DLD1 (cell line): ENCODE measurements at regions not wholly inside any gene's neighbourhood (a gene's known extent, or its start where the extent isn't known, plus 50 kb on each side); places are given as distances from the start of the nearest gene placed in this dataset.

Experiments
- in situ Hi-C: cut with HindIII; loops from 2 replicates; pipeline ENCODE4 v1.10.0; 2017; ENCODE audit warnings: low sequenced_read_pairs

DNA sequence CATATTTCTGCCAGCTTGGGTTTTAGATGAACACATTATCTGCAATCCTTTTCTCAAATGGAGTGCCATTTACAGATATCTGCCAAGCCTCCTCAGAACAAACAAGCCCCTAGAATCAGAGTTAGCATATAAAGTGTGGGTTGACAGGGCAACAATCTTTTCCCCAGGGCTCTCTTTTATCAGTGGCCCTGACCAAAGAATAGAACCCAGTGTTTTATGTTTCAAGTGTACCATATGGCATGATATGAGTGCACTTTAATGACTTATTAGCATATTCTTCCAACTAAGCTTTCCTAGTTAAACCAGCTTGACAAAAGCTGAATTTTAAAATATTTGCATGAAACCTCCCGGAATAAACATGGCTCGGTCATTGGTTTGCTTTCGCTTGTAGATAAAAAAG, 57.3 kb downstream of the EVX1 start:
- in situ Hi-C loops, result loop anchor here (5.0 kb wide), 2 partner anchors 38 to 97 kb away; no protein-coding TSS in a partner anchor

- in situ Hi-C loops, result loop anchor here (5.0 kb wide), 2 partner anchors 38 to 97 kb away; no protein-coding TSS in a partner anchor
Observed at GRCh38 chr7:27300421-27300820, 57.8 kb downstream of the EVX1 start.

- in situ Hi-C loops, result loop anchor here (5.0 kb wide), 2 partner anchors 40 to 95 kb away; no protein-coding TSS in a partner anchor
Observed at GRCh38 chr7:27302590-27302989, 60.0 kb downstream of the EVX1 start.

DNA sequence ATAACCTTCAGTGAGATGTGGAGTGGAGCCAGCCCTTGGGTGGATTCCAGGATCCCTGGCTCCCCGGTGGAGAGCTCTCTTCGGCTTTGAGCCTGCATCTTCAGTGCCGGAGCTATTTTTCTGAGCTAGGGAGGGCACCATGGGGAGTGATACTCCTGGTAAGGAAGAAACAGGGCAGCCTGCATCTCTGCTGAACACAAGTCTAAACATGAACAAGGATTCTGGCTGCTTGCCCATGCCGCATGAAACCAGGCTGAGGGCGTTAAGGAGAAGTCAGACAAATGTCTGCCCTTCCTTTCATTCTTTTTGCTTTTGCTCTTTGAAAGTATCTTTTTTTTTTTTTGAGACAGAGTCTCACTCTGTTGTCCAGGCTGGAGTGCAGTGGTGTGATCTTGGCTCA, 60.4 kb downstream of the EVX1 start:
- in situ Hi-C loops, result loop anchor here (5.0 kb wide), 2 partner anchors 41 to 94 kb away; no protein-coding TSS in a partner anchor

GRCh38 chr7:27305854-27306253, 63.3 kb downstream of the EVX1 start:
- in situ Hi-C loops, result no loop called here

DNA sequence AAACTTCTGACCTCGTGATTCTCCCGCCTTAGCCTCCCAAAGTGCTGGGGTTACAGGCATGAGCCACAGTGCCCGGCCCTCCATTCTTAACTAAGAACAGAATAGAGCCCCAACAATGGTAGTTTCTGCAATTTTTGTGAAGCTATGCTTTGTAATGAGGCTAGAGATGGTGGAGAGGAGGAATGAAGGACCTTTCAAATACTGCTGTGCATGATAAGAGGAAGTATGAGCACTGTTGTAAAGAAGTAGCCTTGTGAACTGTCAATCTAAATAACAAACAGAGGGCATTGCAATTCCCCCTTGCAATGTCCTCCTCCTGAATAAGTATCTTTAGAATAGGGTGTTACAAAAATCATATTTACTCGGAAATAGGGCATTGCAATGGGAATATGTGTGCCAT, 70.2 kb downstream of the EVX1 start:
- in situ Hi-C loops, result no loop called here

GRCh38 chr7:27314111-27314510, 71.5 kb downstream of the EVX1 start:
- in situ Hi-C loops, result no loop called here

DNA sequence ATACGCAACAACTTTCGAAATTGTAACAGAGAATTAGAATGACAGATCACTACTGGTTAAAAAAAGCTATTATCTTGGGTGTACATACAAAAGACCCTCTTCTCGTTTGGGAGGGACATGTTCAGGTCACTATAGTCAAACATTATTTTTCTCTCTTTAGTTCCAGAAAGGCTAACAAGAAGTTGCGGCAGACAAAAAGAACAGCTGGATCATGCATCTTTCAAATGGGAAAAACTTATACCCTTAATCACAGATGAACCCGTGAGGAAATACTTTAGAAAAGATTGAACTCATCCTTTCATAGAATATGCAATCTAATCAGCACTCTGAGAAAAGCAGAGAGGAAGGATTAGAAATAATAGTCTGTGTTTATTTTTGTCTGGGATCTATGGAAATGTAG, 72.5 kb downstream of the EVX1 start:
- in situ Hi-C loops, result no loop called here

- in situ Hi-C loops, result no loop called here
Observed at GRCh38 chr7:27316311-27316710, 73.7 kb downstream of the EVX1 start.

DNA sequence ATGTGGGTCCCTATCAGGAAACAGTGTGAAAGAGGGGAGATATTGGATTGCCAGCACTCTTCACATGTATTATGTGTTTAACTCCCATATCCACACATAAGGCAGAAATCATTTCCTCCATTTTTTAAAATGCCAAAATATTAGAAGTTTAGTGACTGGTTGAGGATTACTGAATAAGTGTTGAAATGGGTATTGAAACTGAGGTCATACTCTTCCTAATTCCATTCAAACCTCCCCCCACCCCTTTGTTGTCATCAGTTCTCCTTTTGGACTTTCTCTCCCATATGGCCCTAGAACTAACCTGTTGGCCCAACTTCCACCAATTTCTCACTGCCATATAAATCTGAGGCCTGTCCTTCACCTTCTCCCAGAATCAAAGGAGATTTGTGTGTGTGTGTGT, 81.6 kb downstream of the EVX1 start:
- in situ Hi-C loops, result no loop called here

- in situ Hi-C loops, result no loop called here
Observed at GRCh38 chr7:27329909-27330308, 87.3 kb downstream of the EVX1 start.

DNA sequence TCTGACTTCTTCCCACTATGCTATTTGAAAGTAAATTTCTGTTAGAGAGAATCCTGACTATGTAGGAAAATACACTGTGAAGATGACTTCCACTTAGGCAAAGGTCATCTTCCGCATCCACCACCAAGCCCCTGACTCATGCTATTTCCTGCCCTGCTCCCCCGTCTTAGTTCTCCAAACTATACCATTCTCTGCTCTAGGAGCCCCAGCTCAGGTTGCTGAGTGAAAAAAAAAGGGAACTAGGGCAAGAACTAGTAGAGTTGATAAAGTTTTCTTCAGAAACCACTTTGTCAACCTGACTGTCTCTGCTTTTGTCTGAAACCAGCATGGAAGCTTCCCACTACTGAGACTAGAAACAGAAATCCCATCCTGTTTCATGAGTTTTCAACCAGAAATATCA, 96.9 kb downstream of the EVX1 start:
- in situ Hi-C loops, result no loop called here

DNA sequence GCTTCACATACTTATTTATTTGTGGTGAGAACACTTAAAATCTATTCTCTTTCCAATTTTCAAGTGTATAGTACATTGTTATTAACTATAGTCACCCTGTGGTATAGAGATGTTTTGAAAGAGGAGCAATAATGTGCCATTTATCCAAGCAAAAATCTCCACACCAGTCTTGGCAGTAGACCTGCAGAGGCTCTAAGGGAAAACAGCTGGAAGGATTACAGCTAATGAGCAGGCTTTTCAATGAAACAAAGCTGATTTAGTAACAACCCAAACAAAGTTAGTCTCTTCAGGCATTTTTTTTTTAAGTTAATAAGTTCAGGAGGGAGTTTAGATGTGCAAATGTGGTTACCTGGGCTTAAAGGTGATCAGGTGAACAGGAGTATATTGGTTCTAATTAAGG, 101.9 kb downstream of the EVX1 start:
- in situ Hi-C loops, result no loop called here

GRCh38 chr7:27345164-27345887, 102.7 kb downstream of the EVX1 start:
- in situ Hi-C loops, result loop anchor here (5.0 kb wide), 1 partner anchor 83 kb away; no protein-coding TSS in a partner anchor

DNA sequence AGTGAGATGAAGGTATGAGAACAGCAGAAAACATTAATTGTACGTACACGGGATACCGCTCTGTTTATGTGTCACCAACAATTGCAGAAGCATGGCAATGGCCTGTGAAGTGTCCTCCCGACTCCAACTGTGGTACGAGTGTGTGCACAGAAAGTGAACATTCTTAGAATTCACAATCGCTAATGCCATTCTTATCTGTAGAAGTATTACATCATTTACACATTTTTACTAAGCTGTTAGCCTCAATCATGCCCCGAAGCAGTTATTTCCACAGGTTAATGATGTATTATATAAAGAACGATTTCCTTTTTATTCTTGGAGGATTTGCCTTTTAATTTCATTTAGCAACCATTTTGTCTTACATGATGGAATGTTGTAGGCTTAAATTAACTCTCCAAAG, 103.4 kb downstream of the EVX1 start:
- in situ Hi-C loops, result loop anchor here (5.0 kb wide), 1 partner anchor 84 kb away; no protein-coding TSS in a partner anchor

GRCh38 chr7:27346531-27347275, 104.1 kb downstream of the EVX1 start:
- in situ Hi-C loops, result loop anchor here (5.0 kb wide), 1 partner anchor 84 kb away; no protein-coding TSS in a partner anchor

DNA sequence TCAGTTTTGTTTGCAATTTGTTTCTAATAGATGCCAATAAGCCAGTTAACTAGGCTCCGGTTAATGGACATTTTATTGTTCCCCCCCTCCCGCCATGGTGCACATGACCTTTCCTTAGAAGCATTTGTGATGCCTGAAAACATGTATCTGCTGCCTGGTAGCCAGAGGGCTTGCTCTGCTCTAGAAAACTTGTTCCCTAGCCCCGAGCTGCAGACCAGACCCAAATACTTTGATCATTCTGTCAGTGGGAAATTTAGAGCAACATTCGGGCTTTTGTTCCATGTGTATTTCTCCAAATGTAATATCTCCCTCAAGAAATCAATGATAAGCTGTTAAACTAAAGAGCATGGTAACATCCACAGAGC, 104.7 kb downstream of the EVX1 start:
- in situ Hi-C loops, result loop anchor here (5.0 kb wide), 1 partner anchor 85 kb away; no protein-coding TSS in a partner anchor

GRCh38 chr7:27349621-27350020, 107.0 kb downstream of the EVX1 start:
- in situ Hi-C loops, result loop anchor here (5.0 kb wide), 1 partner anchor 87 kb away; no protein-coding TSS in a partner anchor

DNA sequence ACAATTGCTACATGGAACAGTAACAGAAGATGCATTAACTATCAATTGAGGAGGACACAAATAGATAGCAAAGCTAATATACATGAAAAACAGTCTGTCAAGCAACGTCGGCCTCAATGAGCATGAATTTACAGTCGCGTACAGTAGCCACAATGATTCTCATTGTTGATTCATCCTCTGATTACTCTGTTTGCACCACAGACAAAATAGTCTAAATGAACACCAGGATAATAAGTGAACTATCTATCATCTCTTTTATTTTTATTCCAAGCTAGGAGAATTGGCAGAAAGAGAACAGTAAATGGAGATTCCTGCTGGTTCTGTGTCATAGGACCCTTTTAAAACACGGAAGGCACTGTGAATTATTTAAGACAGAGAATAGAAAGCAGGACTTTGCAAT, 108.5 kb downstream of the EVX1 start:
- in situ Hi-C loops, result no loop called here

- in situ Hi-C loops, result no loop called here
Observed at GRCh38 chr7:27351786-27352185, 109.2 kb downstream of the EVX1 start.

DNA sequence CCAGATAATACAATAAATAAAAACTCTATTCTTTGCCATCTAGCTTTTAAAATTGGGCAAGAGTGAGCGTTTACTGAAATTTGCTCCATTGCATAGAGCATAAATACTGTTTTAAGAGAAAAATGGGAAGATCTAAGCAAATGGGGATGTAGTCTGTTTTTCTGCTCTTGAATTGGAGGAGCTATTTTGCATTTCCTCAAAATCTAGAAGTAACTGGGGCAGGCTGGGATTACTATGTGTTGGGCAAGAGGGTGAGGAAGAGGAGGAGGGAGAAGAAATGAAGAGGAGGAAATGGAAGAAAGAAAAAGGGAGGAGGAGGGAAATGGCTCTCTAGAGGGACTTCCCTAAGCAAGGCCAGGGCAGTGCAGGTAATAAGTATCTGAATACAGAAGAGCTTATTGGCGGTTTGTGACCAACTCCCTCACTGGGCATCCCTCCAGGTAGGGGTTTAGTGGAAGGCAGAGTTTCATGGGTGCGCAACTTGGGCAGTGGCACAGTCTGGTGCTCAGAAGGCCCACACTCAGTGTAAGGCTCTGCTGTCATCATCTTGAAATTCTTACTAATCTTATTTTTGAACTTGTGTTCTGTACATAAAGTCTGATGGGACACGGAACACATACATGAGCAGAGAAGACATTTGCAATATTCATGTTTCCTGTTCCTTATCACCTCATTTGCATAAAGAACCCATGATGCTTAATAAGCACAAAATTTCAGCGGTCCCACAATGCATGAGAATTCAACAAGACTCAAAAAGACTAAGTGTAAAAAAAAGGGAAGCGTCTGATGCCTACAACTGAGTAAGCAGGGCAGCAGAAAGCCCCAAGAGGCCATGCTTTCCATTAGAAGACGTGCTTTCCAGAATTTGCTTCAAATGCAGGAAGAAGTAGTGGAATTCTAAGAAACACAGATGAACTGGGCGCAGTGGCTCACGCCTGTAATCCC, 116.9 kb downstream of the EVX1 start:
- in situ Hi-C loops, result no loop called here
